ENCODE measurements at regions not wholly inside any gene's neighbourhood (a gene's known extent, or its start where the extent isn't known, plus 50 kb on each side); places are given as distances from the start of the nearest gene placed in this dataset.

DNA sequence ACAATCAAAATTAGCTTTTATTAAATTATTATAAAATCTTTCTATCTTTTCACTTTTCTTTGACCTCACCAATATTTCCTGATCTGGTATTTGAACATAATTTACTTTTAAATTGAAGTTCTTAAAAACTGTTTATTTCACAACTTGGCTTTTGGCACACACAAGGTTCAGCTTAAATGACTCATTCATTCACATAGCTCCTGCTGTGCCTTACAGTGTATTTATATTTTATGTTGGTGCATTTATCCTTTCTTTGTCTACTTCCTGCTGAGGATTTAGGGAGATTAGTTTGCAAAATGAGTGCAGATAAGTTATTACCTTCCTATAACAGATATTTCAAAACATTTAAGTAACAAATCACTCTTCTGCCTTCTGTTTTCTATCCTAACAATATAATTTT is 430.6 kb downstream of the DTHD1 start:
- no peak overlapping the region for H3K4me2 ChIP-seq (ENCODE audit: insufficient read depth, low read length)
- ChIA-PET POLR2A (no interaction called here), CTCF (no interaction called here)
- H2AFZ ChIP-seq (ENCODE audit: low read depth, low read length) = no peak overlapping the region
- intact Hi-C loops (cut with micrococcal nuclease) (no loop called here), dilution Hi-C loops (cut with MboI; ENCODE audit: extremely low pct_ligation_motif_present, low sequenced_read_pairs) (no loop called here)
- DNase-seq (ENCODE audit: low read depth, low spot score) (no peak), FAIRE-seq (no peak)
- no peak overlapping the region for H3K27ac ChIP-seq (ENCODE audit: insufficient read depth, low read depth, low read length)
- no peak overlapping the region for H3K9ac ChIP-seq (replicated peaks; ENCODE audit: extremely low read depth, insufficient read depth, low read length)
- H3K27me3 ChIP-seq (ENCODE audit: control insufficient read depth in 2 of 2, insufficient read depth in 2 of 2, low read length in 2 of 2) = no peaks in the 10 kb centered on the region
- no peaks in the 10 kb centered on the region for H3K36me3 ChIP-seq (ENCODE audit: control insufficient read depth in 2 of 2, extremely low read depth in 1 of 2, insufficient read depth in 2 of 2, low read length in 2 of 2)
- no peak overlapping the region for H3K4me3 ChIP-seq (replicated peaks in 1 of 3; ENCODE audit: insufficient read depth in 1 of 3, low read depth in 1 of 3, low read length in 3 of 3)
- H3K9me3 ChIP-seq (replicated peaks; ENCODE audit: control insufficient read depth, insufficient read depth, low read length) = no peaks in the 10 kb centered on the region
- no peaks in the 10 kb centered on the region for H4K20me1 ChIP-seq (replicated peaks; ENCODE audit: control insufficient read depth, extremely low read depth, insufficient read depth, low read length)
- no peaks in the 10 kb centered on the region for H3K9me1 ChIP-seq (replicated peaks; ENCODE audit: control insufficient read depth, extremely low read depth, insufficient read depth, low read length)
- TF ChIP-seq, protein P1, sequence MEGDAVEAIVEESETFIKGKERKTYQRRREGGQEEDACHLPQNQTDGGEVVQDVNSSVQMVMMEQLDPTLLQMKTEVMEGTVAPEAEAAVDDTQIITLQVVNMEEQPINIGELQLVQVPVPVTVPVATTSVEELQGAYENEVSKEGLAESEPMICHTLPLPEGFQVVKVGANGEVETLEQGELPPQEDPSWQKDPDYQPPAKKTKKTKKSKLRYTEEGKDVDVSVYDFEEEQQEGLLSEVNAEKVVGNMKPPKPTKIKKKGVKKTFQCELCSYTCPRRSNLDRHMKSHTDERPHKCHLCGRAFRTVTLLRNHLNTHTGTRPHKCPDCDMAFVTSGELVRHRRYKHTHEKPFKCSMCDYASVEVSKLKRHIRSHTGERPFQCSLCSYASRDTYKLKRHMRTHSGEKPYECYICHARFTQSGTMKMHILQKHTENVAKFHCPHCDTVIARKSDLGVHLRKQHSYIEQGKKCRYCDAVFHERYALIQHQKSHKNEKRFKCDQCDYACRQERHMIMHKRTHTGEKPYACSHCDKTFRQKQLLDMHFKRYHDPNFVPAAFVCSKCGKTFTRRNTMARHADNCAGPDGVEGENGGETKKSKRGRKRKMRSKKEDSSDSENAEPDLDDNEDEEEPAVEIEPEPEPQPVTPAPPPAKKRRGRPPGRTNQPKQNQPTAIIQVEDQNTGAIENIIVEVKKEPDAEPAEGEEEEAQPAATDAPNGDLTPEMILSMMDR (IDR thresholded peaks at IDR 0.05; ENCODE audit: extremely low read depth in 1 of 2, insufficient read depth in 1 of 2, low read depth in 1 of 2, low read length in 2 of 2) = no peak
- no peak for TF ChIP-seq POLR2AphosphoS5 (IDR thresholded peaks at IDR 0.05; ENCODE audit: insufficient read depth, low read depth, low read length)
- no peak for TF ChIP-seq GATA2 (IDR thresholded peaks at IDR 0.05; ENCODE audit: insufficient read depth, insufficient read length, low read depth, low read length)
- TF ChIP-seq POLR2A (IDR thresholded peaks at IDR 0.05; ENCODE audit: low read depth, low read length) = no peak
- TF ChIP-seq FOS (IDR thresholded peaks at IDR 0.05; ENCODE audit: borderline replicate concordance, insufficient read depth, low read length) = no peak
- TF ChIP-seq JUN (IDR thresholded peaks at IDR 0.05; ENCODE audit: borderline replicate concordance, insufficient read depth, insufficient read length, low read depth) = no peak
- no peak for TF ChIP-seq EZH2 (IDR thresholded peaks at IDR 0.05; ENCODE audit: borderline replicate concordance, low read depth, low read length, severe bottlenecking)
- no peak for TF ChIP-seq MYC (IDR thresholded peaks at IDR 0.05; ENCODE audit: low read depth, low read length)
- TF ChIP-seq MAX (IDR thresholded peaks at IDR 0.05; ENCODE audit: insufficient read depth, insufficient read length) = no peak
- H3K4me1 ChIP-seq (ENCODE audit: control insufficient read depth, extremely low read depth, insufficient read depth, low read length) = no peaks in the 10 kb centered on the region
- H3K79me2 ChIP-seq (ENCODE audit: control insufficient read depth, insufficient read depth, low read length) = no peaks in the 10 kb centered on the region
- no TSS peak for BruUV-seq (replicated peaks)
